ENCODE measurements at regions not wholly inside any gene's neighbourhood (a gene's known extent, or its start where the extent isn't known, plus 50 kb on each side); places are given as distances from the start of the nearest gene placed in this dataset.

- TF ChIP-seq, protein P1, sequence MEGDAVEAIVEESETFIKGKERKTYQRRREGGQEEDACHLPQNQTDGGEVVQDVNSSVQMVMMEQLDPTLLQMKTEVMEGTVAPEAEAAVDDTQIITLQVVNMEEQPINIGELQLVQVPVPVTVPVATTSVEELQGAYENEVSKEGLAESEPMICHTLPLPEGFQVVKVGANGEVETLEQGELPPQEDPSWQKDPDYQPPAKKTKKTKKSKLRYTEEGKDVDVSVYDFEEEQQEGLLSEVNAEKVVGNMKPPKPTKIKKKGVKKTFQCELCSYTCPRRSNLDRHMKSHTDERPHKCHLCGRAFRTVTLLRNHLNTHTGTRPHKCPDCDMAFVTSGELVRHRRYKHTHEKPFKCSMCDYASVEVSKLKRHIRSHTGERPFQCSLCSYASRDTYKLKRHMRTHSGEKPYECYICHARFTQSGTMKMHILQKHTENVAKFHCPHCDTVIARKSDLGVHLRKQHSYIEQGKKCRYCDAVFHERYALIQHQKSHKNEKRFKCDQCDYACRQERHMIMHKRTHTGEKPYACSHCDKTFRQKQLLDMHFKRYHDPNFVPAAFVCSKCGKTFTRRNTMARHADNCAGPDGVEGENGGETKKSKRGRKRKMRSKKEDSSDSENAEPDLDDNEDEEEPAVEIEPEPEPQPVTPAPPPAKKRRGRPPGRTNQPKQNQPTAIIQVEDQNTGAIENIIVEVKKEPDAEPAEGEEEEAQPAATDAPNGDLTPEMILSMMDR (IDR thresholded peaks at IDR 0.05 in 4 of 5, conservative IDR thresholded peaks at IDR 0.05 in 1 of 5): no peak
- TF ChIP-seq POLR2A (IDR thresholded peaks at IDR 0.05): no peak
Measured at GRCh38 chr9:126108240-126108639, 218.4 kb upstream of the MVB12B start.

Data from gastrocnemius medialis (tissue), 4 donors.